H9 (cell line): ENCODE measurements at regions not wholly inside any gene's neighbourhood (a gene's known extent, or its start where the extent isn't known, plus 50 kb on each side); places are given as distances from the start of the nearest gene placed in this dataset.

Experiments
- DNase-seq: peaks from one replicate; pipeline ENCODE4 v3.0.0-alpha.2; 2017
- H2AFZ ChIP-seq: one replicate; pipeline ENCODE4 v1.6.1; 2013; ENCODE audit warnings: mild to moderate bottlenecking, low read length, control low read depth, moderate library complexity
- H2AK5ac ChIP-seq: 2 replicates; pipeline ENCODE4 v1.6.1; 2013; ENCODE audit warnings: low read length, control low read depth, mixed read lengths; ENCODE audit not compliant: insufficient read length
- H2BK120ac ChIP-seq: one replicate; pipeline ENCODE4 v1.6.1; 2013; ENCODE audit warnings: low read depth, mild to moderate bottlenecking, low read length, control low read depth, inconsistent platforms; ENCODE audit not compliant: poor library complexity, severe bottlenecking
- H2BK12ac ChIP-seq: 2 replicates; pipeline ENCODE4 v1.6.1; 2013; ENCODE audit warnings: low read length, control low read depth, mixed read lengths, low read depth; ENCODE audit not compliant: insufficient read length
- H2BK15ac ChIP-seq: 2 replicates; pipeline ENCODE4 v1.6.1; 2013; ENCODE audit warnings: low read depth, low read length, control low read depth
- H2BK20ac ChIP-seq: one replicate; pipeline ENCODE4 v1.6.1; 2013; ENCODE audit warnings: low read depth, mild to moderate bottlenecking, low read length, control low read depth, inconsistent platforms; ENCODE audit not compliant: poor library complexity, severe bottlenecking
- H2BK5ac ChIP-seq: 2 replicates; pipeline ENCODE4 v1.6.1; 2013; ENCODE audit warnings: low read length, control low read depth, mixed read lengths; ENCODE audit not compliant: insufficient read length
- H3K14ac ChIP-seq: 2 replicates; pipeline ENCODE4 v1.6.1; 2013; ENCODE audit warnings: low read length, control low read depth; ENCODE audit not compliant: insufficient read depth
- H3K18ac ChIP-seq: 2 replicates; pipeline ENCODE4 v1.6.1; 2013; ENCODE audit warnings: low read depth, mild to moderate bottlenecking, mixed read lengths, low read length, control low read depth; ENCODE audit not compliant: insufficient read length
- H3K23ac ChIP-seq: 2 replicates; pipeline ENCODE4 v1.6.1; 2013; ENCODE audit warnings: low read length, control low read depth, mixed read lengths, low read depth; ENCODE audit not compliant: insufficient read length
- H3K23me2 ChIP-seq: 2 replicates; pipeline ENCODE4 v1.6.1; 2013; ENCODE audit warnings: low read depth, mild to moderate bottlenecking, mixed read lengths, low read length, control low read depth; ENCODE audit not compliant: insufficient read length, poor library complexity, severe bottlenecking
- H3K27ac ChIP-seq: 2 replicates; pipeline ENCODE4 v1.5.1; 2013; ENCODE audit warnings: low read length, control low read depth, mixed read lengths, low read depth; ENCODE audit not compliant: insufficient read length
- H3K27me3 ChIP-seq: 2 replicates; pipeline ENCODE4 v1.6.1; 2013; ENCODE audit warnings: low read length, control low read depth, inconsistent platforms; ENCODE audit not compliant: insufficient read depth
- H3K4ac ChIP-seq: 2 replicates; pipeline ENCODE4 v1.6.1; 2013; ENCODE audit warnings: low read depth, mild to moderate bottlenecking, control low read depth, inconsistent platforms, low read length, moderate library complexity
- H3K4me1 ChIP-seq: 2 replicates; pipeline ENCODE4 v1.6.1; 2013; ENCODE audit warnings: low read length, control low read depth, inconsistent platforms; ENCODE audit not compliant: insufficient read depth
- H3K4me2 ChIP-seq: 2 replicates; pipeline ENCODE4 v1.6.1; 2013; ENCODE audit warnings: low read length, control low read depth, mixed read lengths; ENCODE audit not compliant: insufficient read length, insufficient read depth
- H3K56ac ChIP-seq: 2 replicates; pipeline ENCODE4 v1.6.1; 2013; ENCODE audit warnings: low read depth, mild to moderate bottlenecking, mixed read lengths, low read length, control low read depth; ENCODE audit not compliant: insufficient read length
- H3K79me1 ChIP-seq: 2 replicates; pipeline ENCODE4 v1.6.1; 2013; ENCODE audit warnings: low read depth, mild to moderate bottlenecking, moderate library complexity, low read length, control low read depth, inconsistent platforms; ENCODE audit not compliant: insufficient read depth, poor library complexity, severe bottlenecking
- H3K79me2 ChIP-seq: 2 replicates; pipeline ENCODE4 v1.6.1; 2013; ENCODE audit warnings: low read length, control low read depth, inconsistent platforms; ENCODE audit not compliant: insufficient read depth
- H3K9ac ChIP-seq: 2 replicates; pipeline ENCODE4 v1.6.1; 2013; ENCODE audit warnings: low read length, control low read depth, mixed read lengths; ENCODE audit not compliant: insufficient read length; ENCODE audit errors: extremely low read depth
- H3K9me3 ChIP-seq: one replicate; pipeline ENCODE4 v1.6.1; 2013; ENCODE audit warnings: low read depth, low read length, inconsistent platforms; ENCODE audit not compliant: control insufficient read depth
- H3T11ph ChIP-seq: one replicate; pipeline ENCODE4 v1.6.1; 2013; ENCODE audit warnings: mild to moderate bottlenecking, low read length, control low read depth, inconsistent platforms
- H4K20me1 ChIP-seq: one replicate; pipeline ENCODE4 v1.6.1; 2013; ENCODE audit not compliant: control insufficient read depth, insufficient read length, insufficient read depth
- H4K5ac ChIP-seq: 2 replicates; pipeline ENCODE4 v1.6.1; 2013; ENCODE audit warnings: low read depth, mild to moderate bottlenecking, mixed read lengths, low read length, control low read depth; ENCODE audit not compliant: insufficient read length
- H4K8ac ChIP-seq: replicated peaks from 2 replicates; pipeline ENCODE4 v1.6.1; 2013; ENCODE audit warnings: low read length, control low read depth, mixed read lengths, low read depth; ENCODE audit not compliant: insufficient read length
- H4K91ac ChIP-seq: 2 replicates; pipeline ENCODE4 v1.6.1; 2013; ENCODE audit warnings: low read depth, mild to moderate bottlenecking, moderate library complexity, mixed read lengths, low read length, control low read depth; ENCODE audit not compliant: insufficient read length
- H3K27ac Mint-ChIP-seq, 3 experiments: 2 replicates in 2 of 3; 3 replicates in 1 of 3; pipeline ENCODE4 v1.8.0; 2020 to 2021; ENCODE audit warnings: mixed read lengths in 3 of 3, mild to moderate bottlenecking in 1 of 3, moderate library complexity in 1 of 3
- H3K27me3 Mint-ChIP-seq: 2 replicates; pipeline ENCODE4 v1.8.0; 2021; ENCODE audit warnings: low read depth, mild to moderate bottlenecking, moderate library complexity, mixed read lengths
- H3K36me3 Mint-ChIP-seq, 3 experiments: 2 replicates in 2 of 3; 3 replicates in 1 of 3; pipeline ENCODE4 v1.8.0; 2020 to 2021; ENCODE audit warnings: low read depth in 3 of 3, mixed read lengths in 3 of 3; ENCODE audit not compliant: insufficient read depth in 1 of 3
- H3K4me1 Mint-ChIP-seq, 2 experiments: 2 replicates each; pipeline ENCODE4 v1.8.0; 2020; ENCODE audit warnings: mixed read lengths in 2 of 2
- H3K4me3 Mint-ChIP-seq, 2 experiments: 2 replicates in 1 of 2; 3 replicates in 1 of 2; pipeline ENCODE4 v1.8.0; 2020 to 2021; ENCODE audit warnings: mild to moderate bottlenecking in 2 of 2, mixed read lengths in 2 of 2, moderate library complexity in 1 of 2
- H3K9me3 Mint-ChIP-seq, 2 experiments: 2 replicates in 1 of 2; 3 replicates in 1 of 2; pipeline ENCODE4 v1.8.0; 2020; ENCODE audit warnings: mild to moderate bottlenecking in 2 of 2, mixed read lengths in 2 of 2, moderate library complexity in 1 of 2
- CTCF ChIP-seq: fragments of 200-600 bp; sonication (generic); conservative IDR thresholded peaks from 3 replicates; pipeline ENCODE4 v1.8.0; 2021; ENCODE audit warnings: antibody characterized with exemption, mild to moderate bottlenecking
- WGBS: extraction: QIAGEN DNeasy Blood & Tissue Kit; methylation state at CpG from one replicate; pipeline ENCODE4 v1.1.7; 2013; ENCODE audit warnings: missing lambda C conversion rate, low lambda C conversion rate, mixed read lengths; ENCODE audit not compliant: insufficient read length; ENCODE audit errors: extremely low coverage; 5-methylcytosine and 5-hydroxymethylcytosine counted together

- Histone ChIP-seq H3K27me3 (no peaks in the 10 kb centered on the region), H3K9me3 (no peaks in the 10 kb centered on the region), H3K27ac (no peak overlapping the region), H3K9ac (no peak overlapping the region), H3K79me2 (no peaks in the 10 kb centered on the region), H4K91ac (no peak overlapping the region), H3T11ph (no peak overlapping the region), H2AFZ (no peak overlapping the region), H3K23ac (no peak overlapping the region), H2BK5ac (no peak overlapping the region), H3K4me2 (no peak overlapping the region), H3K79me1 (no peaks in the 10 kb centered on the region), H2BK15ac (no peak overlapping the region), H3K18ac (no peak overlapping the region), H2AK5ac (no peak overlapping the region), H3K4ac (no peak overlapping the region), H4K20me1 (no peaks in the 10 kb centered on the region), H4K8ac (no peak overlapping the region), H2BK120ac (no peak overlapping the region), H3K56ac (no peak overlapping the region), H3K14ac (no peak overlapping the region), H2BK12ac (no peak overlapping the region), H2BK20ac (no peak overlapping the region), H3K23me2 (no peaks in the 10 kb centered on the region), H4K5ac (no peak overlapping the region), H3K4me1 (peaks cover 18% of the 10 kb centered on the region)
- WGBS = no CpG with 5 or more reads among the region's 3 CpGs
- Mint-ChIP-seq H3K4me1 (peaks cover 44 to 55% of the 10 kb centered on the region in 2 experiments), H3K9me3 (no peaks in the 10 kb centered on the region), H3K4me3 (no peak overlapping the region), H3K36me3 (peaks cover 0 to 2% (median 0%) of the 10 kb centered on the region in 3 experiments; a peak in 2 of 7 replicates), H3K27me3 (no peaks in the 10 kb centered on the region; the same call in 1 of the 2 replicates), H3K27ac (no peak overlapping the region)
- TF ChIP-seq CTCF = no peak
- DNase-seq = no peak
Measured at GRCh38 chr3:124633524-124633923, 96.7 kb upstream of the UMPS start.
